DMS53 treated with DMSO at 0.1 percent for 48 hours (cell line): ENCODE measurements at regions not wholly inside any gene's neighbourhood (a gene's known extent, or its start where the extent isn't known, plus 50 kb on each side); places are given as distances from the start of the nearest gene placed in this dataset.
A peak's percentile ranks its signal among the peaks of the same experiment; 100 is the strongest.

Experiments
- DNase-seq: peaks from one replicate; lab custom pipeline; 2025; ENCODE audit not compliant: unreplicated experiment; lab: John Stamatoyannopoulos, UW

GRCh38 chr2:200208041-200208440 lies 98.5 kb upstream of the SPATS2L start:
- DNase-seq = no peak

- no peak for DNase-seq
Observed at GRCh38 chr2:200209030-200209429, 97.5 kb upstream of the SPATS2L start.

- DNase-seq = no peak
Observed at GRCh38 chr2:200211643-200212042, 94.8 kb upstream of the SPATS2L start.

DNA sequence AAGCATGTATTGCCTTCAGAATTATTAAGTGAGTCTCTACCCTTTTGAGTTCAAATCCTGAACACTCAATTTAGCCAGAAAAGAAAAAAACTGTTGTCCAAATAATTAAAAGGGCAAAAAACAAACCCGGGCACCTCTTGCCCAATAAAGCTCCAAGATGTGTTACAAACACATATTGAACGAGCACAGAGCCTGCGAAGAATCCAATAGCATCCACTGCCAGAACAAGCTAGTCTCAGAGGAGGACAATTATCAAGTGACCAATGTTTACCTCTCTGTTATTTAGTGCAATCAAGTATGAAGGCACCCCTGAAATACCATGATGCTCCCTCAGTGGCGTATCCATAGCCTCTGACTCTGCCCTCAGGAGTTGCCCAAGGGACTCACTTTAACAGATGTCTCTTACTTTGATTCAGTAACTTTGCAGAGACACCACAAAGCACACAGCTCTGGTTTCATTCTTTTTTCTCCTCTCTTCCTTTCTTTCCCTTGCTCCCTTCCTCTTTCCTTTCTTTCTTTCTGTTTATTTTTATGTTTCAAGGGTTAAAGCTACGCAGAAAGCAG lies 93.5 kb upstream of the SPATS2L start:
- DNase-seq = no peak

DNA sequence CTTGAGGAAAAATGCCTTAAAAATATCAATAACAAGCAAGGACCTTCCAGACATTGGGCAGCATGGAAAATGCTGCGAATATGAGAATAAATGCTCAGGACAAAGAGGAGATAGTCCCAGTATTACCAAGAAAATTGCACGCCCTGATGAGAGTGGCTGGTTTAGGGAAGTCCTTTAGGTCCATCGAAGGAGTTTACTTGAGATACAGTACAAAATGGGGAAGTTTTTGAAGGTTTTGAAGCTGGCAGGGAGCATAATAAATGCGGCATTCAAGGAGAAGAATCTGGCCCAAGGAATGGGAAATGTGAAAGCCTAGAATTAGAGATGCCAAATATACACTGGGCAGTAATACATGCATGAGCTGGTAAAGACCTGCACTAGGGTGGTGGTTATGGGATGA lies 90.2 kb upstream of the SPATS2L start:
- DNase-seq = no peak

- no peak for DNase-seq
Observed at GRCh38 chr2:200217320-200217719, 89.2 kb upstream of the SPATS2L start.

DNA sequence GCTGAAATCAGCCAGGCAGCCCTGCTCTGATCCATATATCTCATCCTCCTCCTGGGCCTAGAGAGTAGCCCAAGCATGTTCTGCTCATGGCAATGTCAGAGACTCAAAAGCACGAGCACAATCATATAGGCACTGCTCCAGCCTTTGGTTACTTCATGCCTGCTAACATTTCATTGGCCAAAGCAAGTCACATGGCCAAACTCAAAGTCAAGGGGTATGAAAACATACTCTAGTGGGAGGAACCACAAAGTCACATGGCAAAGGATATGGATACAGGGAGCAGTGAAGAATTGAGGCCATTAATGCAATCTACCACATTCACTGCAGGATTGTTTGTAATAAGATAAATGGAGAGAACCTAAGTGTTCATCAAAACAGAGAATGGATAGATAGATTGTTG lies 87.8 kb upstream of the SPATS2L start:
- no peak for DNase-seq

DNA sequence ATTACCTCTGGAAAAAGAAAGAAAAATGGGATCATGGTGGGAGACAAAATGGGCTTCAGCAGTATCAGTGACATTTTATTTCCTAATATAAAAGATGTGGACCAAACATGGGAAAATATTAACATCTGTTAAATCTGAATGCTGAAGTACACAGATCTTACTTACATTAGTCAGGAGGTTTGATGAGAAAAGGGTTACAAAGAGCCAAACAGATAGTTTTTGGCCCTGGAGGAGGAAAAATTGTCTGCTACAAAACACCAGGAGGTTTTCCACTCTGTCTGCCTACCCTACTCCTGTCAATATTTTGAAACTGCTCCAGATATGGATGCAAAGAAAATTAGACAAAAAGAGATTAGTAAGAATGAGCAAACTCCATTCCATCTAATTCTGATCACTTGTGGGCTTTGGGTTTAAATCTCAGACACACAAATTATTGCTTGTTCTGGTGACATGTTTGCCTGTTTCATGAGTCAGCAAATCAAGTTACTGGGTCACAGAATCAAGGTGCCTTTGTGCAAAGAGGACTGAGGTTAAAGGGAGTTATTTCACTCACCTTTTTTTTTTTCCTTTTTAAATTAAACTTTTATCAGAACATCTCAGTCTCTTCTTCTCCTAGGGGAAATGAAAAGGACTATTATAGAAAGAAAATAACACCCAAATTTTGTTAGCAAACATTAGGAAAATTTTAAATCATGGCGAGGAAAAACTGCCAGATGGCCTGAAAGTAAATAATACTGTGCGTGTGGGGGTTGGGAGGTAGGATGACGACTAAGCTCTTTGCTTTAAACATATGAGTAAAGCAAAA lies 87.0 kb upstream of the SPATS2L start:
- DNase-seq = peak; percentile 45

GRCh38 chr2:200220251-200220650 lies 86.2 kb upstream of the SPATS2L start:
- no peak for DNase-seq

DNA sequence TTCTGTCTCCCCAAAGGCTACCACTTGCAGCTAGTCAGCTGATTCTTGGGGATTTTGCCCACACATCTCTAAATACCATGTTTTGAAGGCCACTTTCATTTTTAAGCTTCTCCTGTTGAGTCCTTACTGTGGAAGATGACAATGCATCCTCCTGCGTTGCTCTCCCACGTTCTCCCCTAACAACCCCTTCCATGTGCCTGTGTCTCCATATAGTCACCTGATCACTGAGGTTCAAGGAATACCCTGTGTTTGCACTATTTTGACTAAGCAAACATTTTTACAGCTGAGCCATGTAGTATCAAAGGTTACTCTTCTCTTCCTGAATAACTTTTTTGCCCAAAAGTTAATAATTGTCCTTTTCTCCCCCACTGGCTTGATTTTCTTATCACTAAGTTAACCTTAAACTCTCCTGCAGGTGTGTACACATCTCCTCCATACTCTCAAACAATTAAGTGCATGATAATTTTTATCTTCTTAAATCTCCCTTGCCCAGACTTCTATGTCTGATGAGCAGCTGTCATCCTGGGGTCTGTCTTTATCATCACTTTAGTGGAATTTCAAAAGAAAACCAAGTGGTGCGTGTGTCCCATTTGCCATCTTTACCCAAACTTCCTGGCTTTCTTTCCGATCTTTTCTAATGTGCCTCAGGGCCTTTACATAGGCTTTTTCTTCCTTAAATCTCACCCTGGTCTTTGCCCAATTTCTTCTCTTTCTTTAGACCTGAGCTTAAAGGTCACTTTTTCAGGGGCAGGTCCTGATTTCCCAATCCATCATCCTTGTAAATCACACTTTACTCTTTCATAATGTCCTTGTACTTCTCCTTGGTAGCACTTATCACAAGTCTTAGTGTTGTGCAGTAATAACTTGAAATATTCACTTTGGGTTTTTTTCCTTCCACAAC lies 85.2 kb upstream of the SPATS2L start:
- peak; percentile 71 for DNase-seq

DNA sequence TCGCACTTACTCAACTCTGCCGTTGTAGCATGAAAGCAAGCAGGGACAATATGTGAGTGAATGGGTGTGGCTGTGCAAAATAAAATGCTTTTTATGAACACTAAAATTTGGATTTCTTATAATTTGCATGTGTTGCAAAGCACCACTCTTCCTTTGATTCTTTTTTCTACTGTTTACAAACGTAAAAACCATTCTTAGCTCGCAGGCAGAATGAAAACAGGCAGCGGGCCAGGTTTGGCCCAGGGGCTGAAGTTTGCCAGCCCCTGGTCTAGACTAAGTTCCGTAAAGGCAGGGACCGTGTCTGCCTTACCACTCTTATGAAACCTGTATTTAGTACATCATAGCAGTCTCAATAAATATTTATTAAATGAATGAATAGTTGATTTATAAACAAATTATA lies 83.7 kb upstream of the SPATS2L start:
- no peak for DNase-seq

DNA sequence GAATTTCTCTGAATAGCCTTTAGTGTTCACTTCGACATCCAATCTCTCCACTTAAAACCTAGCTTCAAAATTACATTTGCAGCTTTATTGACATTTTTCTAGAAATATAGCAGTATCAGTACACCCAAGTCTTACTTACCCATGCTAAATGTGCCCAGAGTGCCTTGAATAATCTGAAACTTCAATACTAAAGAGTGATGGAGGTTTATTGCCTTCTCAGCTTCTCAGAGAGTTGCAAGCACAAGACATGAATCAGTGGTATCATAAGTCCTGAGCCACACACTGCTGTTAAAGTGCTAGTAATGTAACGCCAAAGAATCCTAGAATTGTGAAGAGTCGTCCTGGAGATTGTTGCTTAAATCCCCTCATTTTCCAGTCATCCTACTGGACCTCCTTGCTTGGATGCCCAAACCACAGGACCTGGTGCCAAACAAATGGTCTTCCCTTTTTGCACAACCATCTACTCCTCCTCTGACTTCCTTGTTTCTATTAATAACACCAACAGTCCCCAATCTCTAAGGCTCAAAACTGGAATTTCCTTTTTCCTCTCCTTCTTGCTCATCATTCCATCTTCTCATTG lies 83.2 kb upstream of the SPATS2L start:
- no peak for DNase-seq

GRCh38 chr2:200225951-200226350 lies 80.5 kb upstream of the SPATS2L start:
- no peak for DNase-seq

- no peak for DNase-seq
Observed at GRCh38 chr2:200226451-200227426, 79.8 kb upstream of the SPATS2L start.

GRCh38 chr2:200230716-200231115 lies 75.8 kb upstream of the SPATS2L start:
- no peak for DNase-seq

- no peak for DNase-seq
Observed at GRCh38 chr2:200235533-200235932, 71.0 kb upstream of the SPATS2L start.

GRCh38 chr2:200239216-200239615 lies 67.3 kb upstream of the SPATS2L start:
- no peak for DNase-seq

- no peak for DNase-seq
Observed at GRCh38 chr2:200242570-200242969, 63.9 kb upstream of the SPATS2L start.

DNA sequence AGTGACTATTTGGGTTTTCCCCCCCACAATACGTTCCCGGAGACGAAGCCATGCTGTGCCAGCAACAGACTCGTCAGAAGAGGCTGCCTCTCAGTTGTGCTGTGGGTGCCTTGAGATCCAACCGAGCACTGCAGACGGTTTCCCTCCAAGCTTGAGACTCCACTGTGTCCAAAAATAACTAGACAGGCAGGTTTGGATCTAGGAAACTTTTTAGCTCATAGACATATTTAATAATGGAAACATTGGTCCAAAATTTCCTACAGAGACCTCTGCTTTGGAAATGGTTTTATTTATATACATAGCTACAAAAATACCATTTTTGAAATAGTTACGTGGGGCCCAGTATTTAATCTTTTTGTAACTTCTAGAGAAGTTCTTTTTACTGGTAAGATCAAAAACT lies 63.1 kb upstream of the SPATS2L start:
- DNase-seq = no peak

DNA sequence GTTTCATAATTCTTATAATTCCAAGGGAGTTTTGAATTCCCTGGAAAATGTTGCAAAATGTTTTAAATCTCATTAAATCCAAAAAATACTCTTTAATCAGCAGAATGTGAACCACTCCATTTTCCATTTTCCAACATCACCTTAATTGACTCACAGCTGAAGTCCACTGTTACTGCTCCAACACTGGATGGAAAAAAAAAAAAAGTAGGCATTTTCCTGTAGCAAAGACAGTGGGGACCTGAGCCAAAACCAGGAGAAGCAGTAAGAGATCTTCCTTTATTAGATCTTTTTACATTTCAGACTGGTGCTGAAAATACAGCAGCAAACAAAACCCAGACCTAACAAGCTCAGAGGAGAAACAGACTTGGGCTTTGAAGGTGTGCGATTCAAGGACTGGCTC lies 62.4 kb upstream of the SPATS2L start:
- no peak for DNase-seq
